Spleen (tissue), 3 donors: ENCODE measurements at regions not wholly inside any gene's neighbourhood (a gene's known extent, or its start where the extent isn't known, plus 50 kb on each side); places are given as distances from the start of the nearest gene placed in this dataset.

Experiments used
- POLR2A ChIP-seq, 3 donors: fragments of 450-650 bp; IDR thresholded peaks; one replicate each; pipeline ENCODE4 v1.5.1; 2017; ENCODE audit warnings: antibody characterized with exemption in 3 of 3, mild to moderate bottlenecking in 1 of 3
- POLR2AphosphoS5 ChIP-seq, 3 donors: sonication (generic); formaldehyde crosslinking; IDR thresholded peaks; one replicate each; pipeline ENCODE4 v1.5.1; 2017; ENCODE audit warnings: antibody characterized with exemption in 3 of 3

- TF ChIP-seq POLR2AphosphoS5 (IDR thresholded peaks at IDR 0.05) = no peak
- no peak for TF ChIP-seq POLR2A (IDR thresholded peaks at IDR 0.05)
Measured at GRCh38 chr6:91490671-91491301, 903.9 kb upstream of the MAP3K7 start.
